Lung (tissue), 11 donors: ENCODE measurements at regions not wholly inside any gene's neighbourhood (a gene's known extent, or its start where the extent isn't known, plus 50 kb on each side); places are given as distances from the start of the nearest gene placed in this dataset.
A peak's percentile ranks its signal among the peaks of the same experiment; 100 is the strongest.

Source experiments
- ATAC-seq: fragments of 200-7000 bp; cut with Tn5 transposase; one replicate; pipeline ENCODE4 v1.9.1; 2020; ENCODE audit warnings: moderate number of reproducible peaks; ENCODE audit not compliant: insufficient read depth, low FRiP score
- DNase-seq, 3 donors: peaks; one replicate each; pipeline ENCODE4 v3.0.0-alpha.2; 2013 to 2017
- H3K27ac ChIP-seq, 2 donors: one replicate each; pipeline ENCODE4 v1.5.1; 2013; ENCODE audit warnings: mild to moderate bottlenecking in 2 of 2, moderate library complexity in 2 of 2, control low read depth in 1 of 2, inconsistent platforms in 1 of 2, low read depth in 1 of 2, low read length in 1 of 2
- H3K27me3 ChIP-seq, 3 donors: one replicate each; pipeline ENCODE4 v1.5.1; 2013; ENCODE audit warnings: low read length in 2 of 3; ENCODE audit not compliant: control insufficient read depth in 3 of 3, insufficient read depth in 3 of 3
- H3K36me3 ChIP-seq, 4 donors: one replicate each; pipeline ENCODE4 v1.5.1; 2013; ENCODE audit warnings: low read length in 4 of 4, mild to moderate bottlenecking in 1 of 4, moderate library complexity in 1 of 4; ENCODE audit not compliant: control insufficient read depth in 4 of 4, insufficient read depth in 4 of 4
- H3K4me1 ChIP-seq, 5 donors: one replicate each; pipeline ENCODE4 v1.5.1; 2013; ENCODE audit warnings: low read length in 5 of 5, mild to moderate bottlenecking in 2 of 5, moderate library complexity in 1 of 5; ENCODE audit not compliant: control insufficient read depth in 5 of 5, insufficient read depth in 5 of 5
- H3K4me3 ChIP-seq: one replicate; pipeline ENCODE4 v1.5.1; 2013; ENCODE audit warnings: mild to moderate bottlenecking, control low read depth, moderate library complexity
- H3K9ac ChIP-seq, 2 donors: one replicate each; pipeline ENCODE4 v1.5.1; 2013; ENCODE audit warnings: low read length in 2 of 2, control low read depth in 1 of 2; ENCODE audit not compliant: insufficient read depth in 1 of 2
- H3K9me3 ChIP-seq, 4 donors: one replicate each; pipeline ENCODE4 v1.5.1; 2013; ENCODE audit warnings: low read length in 3 of 4, mild to moderate bottlenecking in 1 of 4, moderate library complexity in 1 of 4; ENCODE audit not compliant: control insufficient read depth in 4 of 4, insufficient read depth in 3 of 4
- WGBS, 2 donors: extraction: QIAGEN DNeasy Blood & Tissue Kit; methylation state at CpG; one replicate each; pipeline ENCODE4 v1.1.7; 2013; 5-methylcytosine and 5-hydroxymethylcytosine counted together
- TF ChIP-seq, protein P1 (sequence below): IDR thresholded peaks from 2 replicates; pipeline ENCODE4 v1.5.1; 2012; ENCODE audit warnings: mild to moderate bottlenecking; ENCODE audit errors: control extremely low read depth, extremely low read depth
- donor health status: control.
- donor health status: control.
- donor health status: Bipolar disorder and iron deficiency.
- donor health status: healthy.
- donor health status: DM: yes; HTN: yes; CAD: no.

DNA sequence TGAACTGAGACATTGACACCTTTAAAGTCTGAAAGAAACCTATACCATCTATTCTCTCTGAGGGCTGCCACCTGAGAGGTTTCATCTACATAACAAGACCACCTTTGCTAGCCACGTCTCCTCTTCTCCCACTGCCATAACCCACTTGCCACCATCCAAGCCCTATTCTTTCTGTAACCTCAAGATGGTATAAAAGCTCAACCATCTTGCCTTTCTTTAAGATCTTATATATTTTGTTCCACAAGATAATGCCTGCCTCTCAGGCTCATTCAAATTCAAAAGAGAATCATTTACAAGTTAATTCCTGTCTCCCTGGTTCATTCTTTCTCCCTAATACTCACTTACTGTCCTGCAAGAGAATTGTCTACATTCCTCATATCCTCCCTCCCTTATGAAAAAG, 192.5 kb downstream of the OTOR start:
- DNase-seq = no peak
- Histone ChIP-seq H3K27me3 (no peaks in the 10 kb centered on the region), H3K36me3 (no peaks in the 10 kb centered on the region), H3K4me3 (no peak overlapping the region), H3K9me3 (peaks cover 0 to 3% (median 0%) of the 10 kb centered on the region in 4 donors), H3K27ac (no peak overlapping the region), H3K9ac (no peak overlapping the region), H3K4me1 (no peaks in the 10 kb centered on the region)
- no peak for ATAC-seq
- TF ChIP-seq, protein P1, sequence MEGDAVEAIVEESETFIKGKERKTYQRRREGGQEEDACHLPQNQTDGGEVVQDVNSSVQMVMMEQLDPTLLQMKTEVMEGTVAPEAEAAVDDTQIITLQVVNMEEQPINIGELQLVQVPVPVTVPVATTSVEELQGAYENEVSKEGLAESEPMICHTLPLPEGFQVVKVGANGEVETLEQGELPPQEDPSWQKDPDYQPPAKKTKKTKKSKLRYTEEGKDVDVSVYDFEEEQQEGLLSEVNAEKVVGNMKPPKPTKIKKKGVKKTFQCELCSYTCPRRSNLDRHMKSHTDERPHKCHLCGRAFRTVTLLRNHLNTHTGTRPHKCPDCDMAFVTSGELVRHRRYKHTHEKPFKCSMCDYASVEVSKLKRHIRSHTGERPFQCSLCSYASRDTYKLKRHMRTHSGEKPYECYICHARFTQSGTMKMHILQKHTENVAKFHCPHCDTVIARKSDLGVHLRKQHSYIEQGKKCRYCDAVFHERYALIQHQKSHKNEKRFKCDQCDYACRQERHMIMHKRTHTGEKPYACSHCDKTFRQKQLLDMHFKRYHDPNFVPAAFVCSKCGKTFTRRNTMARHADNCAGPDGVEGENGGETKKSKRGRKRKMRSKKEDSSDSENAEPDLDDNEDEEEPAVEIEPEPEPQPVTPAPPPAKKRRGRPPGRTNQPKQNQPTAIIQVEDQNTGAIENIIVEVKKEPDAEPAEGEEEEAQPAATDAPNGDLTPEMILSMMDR = no peak
- 50 to 59% methylated on average over 1 of the region's 1 CpG for WGBS, 2 donors

DNA sequence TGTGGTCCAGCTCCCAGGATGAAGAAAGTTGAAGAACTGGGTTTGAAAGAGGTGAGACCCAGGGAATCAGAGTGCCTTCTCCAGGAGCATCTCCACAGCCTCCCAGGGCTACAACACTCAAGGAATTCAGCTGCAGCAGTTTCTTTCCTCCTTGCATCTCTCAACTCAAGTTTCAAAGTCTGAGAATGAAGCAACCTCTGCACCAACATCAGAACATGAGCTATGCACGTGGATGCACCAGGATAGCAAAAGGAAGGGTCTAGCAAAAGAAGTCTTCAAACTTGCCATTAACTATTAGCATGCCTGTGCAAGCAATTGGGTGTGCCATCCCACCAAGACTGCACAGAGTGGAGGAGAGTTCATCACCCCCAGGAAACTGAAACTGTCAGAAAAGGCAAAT, 193.9 kb downstream of the OTOR start:
- no peak for ATAC-seq
- no peaks in the 10 kb centered on the region for H3K27me3 ChIP-seq
- no peak overlapping the region for H3K27ac ChIP-seq
- H3K9me3 ChIP-seq = peaks cover 0 to 3% (median 0%) of the 10 kb centered on the region in 4 donors
- no peaks in the 10 kb centered on the region for H3K4me1 ChIP-seq
- H3K4me3 ChIP-seq = no peak overlapping the region
- TF ChIP-seq, protein P1 = no peak
- 37 to 53% methylated on average over 1 of the region's 1 CpG for WGBS, 2 donors
- no peak for DNase-seq
- no peak overlapping the region for H3K9ac ChIP-seq
- no peaks in the 10 kb centered on the region for H3K36me3 ChIP-seq

DNA sequence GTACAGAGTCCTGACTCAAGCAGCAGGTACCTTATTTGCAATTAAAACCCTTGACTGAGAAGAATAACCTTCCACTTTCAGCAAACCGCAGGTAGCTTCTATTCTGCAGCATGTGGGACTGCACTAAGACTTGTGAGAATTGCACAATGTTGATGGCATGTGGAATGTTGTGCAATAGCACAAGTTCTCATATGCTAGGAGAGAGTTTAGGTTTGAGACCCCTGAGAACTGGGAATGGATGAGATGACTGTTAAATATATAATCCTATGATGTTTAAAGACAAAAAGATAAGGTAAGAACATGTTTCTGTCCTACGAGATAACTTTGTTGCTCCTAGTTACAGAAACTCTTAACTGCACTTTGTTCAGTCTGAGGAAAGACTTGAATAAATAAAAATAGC, 194.6 kb downstream of the OTOR start:
- Histone ChIP-seq H3K4me3 (no peak overlapping the region), H3K4me1 (no peaks in the 10 kb centered on the region), H3K27me3 (no peaks in the 10 kb centered on the region), H3K9ac (no peak overlapping the region), H3K9me3 (peaks cover 0 to 3% (median 0%) of the 10 kb centered on the region in 4 donors), H3K36me3 (no peaks in the 10 kb centered on the region), H3K27ac (no peak overlapping the region)
- DNase-seq (peak in 1 of 3 donors; percentile 29), ATAC-seq (no peak)
- TF ChIP-seq, protein P1 = no peak
- 53 to 80% methylated on average over 2 of the region's 2 CpGs for WGBS, 2 donors

DNA sequence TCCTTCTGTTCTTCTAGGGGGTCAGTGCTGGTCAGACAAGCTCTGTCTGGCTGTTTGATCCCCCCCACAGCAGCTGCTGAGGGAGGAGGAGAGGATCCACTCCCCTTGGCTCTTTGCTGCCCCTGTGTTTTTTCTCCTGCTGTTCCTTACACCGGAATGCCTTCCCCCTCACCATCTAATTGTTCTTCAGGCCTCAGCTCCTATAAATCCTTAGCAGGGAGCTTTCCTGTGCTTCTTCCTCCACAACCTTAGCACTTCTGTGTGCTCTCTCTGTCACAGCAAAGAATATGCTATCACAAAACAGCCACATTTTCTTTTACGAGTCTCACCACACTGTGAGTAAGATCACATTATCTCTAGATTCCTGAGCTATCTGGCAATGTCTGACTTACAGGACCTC, 196.6 kb downstream of the OTOR start:
- 51 to 52% methylated on average over 2 of the region's 2 CpGs for WGBS, 2 donors
- TF ChIP-seq, protein P1 = no peak
- no peak overlapping the region for H3K9ac ChIP-seq
- DNase-seq = no peak
- no peaks in the 10 kb centered on the region for H3K36me3 ChIP-seq
- H3K27me3 ChIP-seq = no peaks in the 10 kb centered on the region
- no peak overlapping the region for H3K27ac ChIP-seq
- H3K4me1 ChIP-seq = no peaks in the 10 kb centered on the region
- no peak overlapping the region for H3K4me3 ChIP-seq
- ATAC-seq = no peak
- peaks cover 0 to 3% (median 1%) of the 10 kb centered on the region in 4 donors for H3K9me3 ChIP-seq
